ENCODE measurements at regions not wholly inside any gene's neighbourhood (a gene's known extent, or its start where the extent isn't known, plus 50 kb on each side); places are given as distances from the start of the nearest gene placed in this dataset.

- DNase-seq: no peak
Observed at GRCh38 chr4:187270154-187270553, 546.5 kb upstream of the FAT1 start.

- no peak for DNase-seq
Observed at GRCh38 chr4:187271848-187272247, 548.2 kb upstream of the FAT1 start.

GRCh38 chr4:187274153-187274552 is 550.5 kb upstream of the FAT1 start:
- DNase-seq: no peak

- no peak for DNase-seq
Observed at GRCh38 chr4:187276736-187277408, 553.2 kb upstream of the FAT1 start.

- no peak for DNase-seq
Observed at GRCh38 chr4:187283201-187283955, 559.7 kb upstream of the FAT1 start.

- no peak for DNase-seq
Observed at GRCh38 chr4:187286525-187286924, 562.9 kb upstream of the FAT1 start.

- no peak for DNase-seq
Observed at GRCh38 chr4:187289371-187289770, 565.7 kb upstream of the FAT1 start.

- no peak for DNase-seq
Observed at GRCh38 chr4:187294861-187295260, 571.2 kb upstream of the FAT1 start.

GRCh38 chr4:187301923-187302322 is 578.3 kb upstream of the FAT1 start:
- no peak for DNase-seq

- DNase-seq: no peak
Observed at GRCh38 chr4:187302457-187303150, 578.9 kb upstream of the FAT1 start.

GRCh38 chr4:187304133-187304532 is 580.5 kb upstream of the FAT1 start:
- no peak for DNase-seq

- no peak for DNase-seq
Observed at GRCh38 chr4:187307131-187307530, 583.5 kb upstream of the FAT1 start.

- no peak for DNase-seq
Observed at GRCh38 chr4:187309456-187309855, 585.8 kb upstream of the FAT1 start.

- no peak for DNase-seq
Observed at GRCh38 chr4:187312299-187312698, 588.6 kb upstream of the FAT1 start.

- no peak for DNase-seq
Observed at GRCh38 chr4:187317799-187318198, 594.1 kb upstream of the FAT1 start.

GRCh38 chr4:187321711-187322110 is 598.1 kb upstream of the FAT1 start:
- DNase-seq: no peak

GRCh38 chr4:187332141-187332540 is 608.5 kb upstream of the FAT1 start:
- no peak for DNase-seq

- DNase-seq: no peak
Observed at GRCh38 chr4:187333151-187333550, 609.5 kb upstream of the FAT1 start.

GRCh38 chr4:187335339-187335738 is 611.7 kb upstream of the FAT1 start:
- DNase-seq: no peak

- no peak for DNase-seq
Observed at GRCh38 chr4:187354740-187355139, 631.1 kb upstream of the FAT1 start.

GRCh38 chr4:187357045-187357643 is 633.5 kb upstream of the FAT1 start:
- DNase-seq: no peak

- no peak for DNase-seq
Observed at GRCh38 chr4:187357821-187358220, 634.2 kb upstream of the FAT1 start.
